Coronary artery (tissue), 2 donors: ENCODE measurements at regions not wholly inside any gene's neighbourhood (a gene's known extent, or its start where the extent isn't known, plus 50 kb on each side); places are given as distances from the start of the nearest gene placed in this dataset.

Source experiments
- DNase-seq: peaks from one replicate; pipeline ENCODE4 v3.0.0-alpha.2; 2017; ENCODE audit warnings: low spot score
- H3K27ac ChIP-seq, 2 donors: fragments of 200-600 bp; sonication (generic); one replicate each; pipeline ENCODE4 v1.5.1; 2016 to 2019
- H3K4me3 ChIP-seq: fragments of 200-600 bp; sonication (generic); 2 replicates; pipeline ENCODE4 v1.5.1; 2016; ENCODE audit warnings: mild to moderate bottlenecking, moderate library complexity
- TF ChIP-seq, protein P1 (sequence below): fragments of 200-600 bp; sonication (generic); IDR thresholded peaks from one replicate; pipeline ENCODE4 v1.5.1; 2019; ENCODE audit warnings: antibody characterized with exemption

DNA sequence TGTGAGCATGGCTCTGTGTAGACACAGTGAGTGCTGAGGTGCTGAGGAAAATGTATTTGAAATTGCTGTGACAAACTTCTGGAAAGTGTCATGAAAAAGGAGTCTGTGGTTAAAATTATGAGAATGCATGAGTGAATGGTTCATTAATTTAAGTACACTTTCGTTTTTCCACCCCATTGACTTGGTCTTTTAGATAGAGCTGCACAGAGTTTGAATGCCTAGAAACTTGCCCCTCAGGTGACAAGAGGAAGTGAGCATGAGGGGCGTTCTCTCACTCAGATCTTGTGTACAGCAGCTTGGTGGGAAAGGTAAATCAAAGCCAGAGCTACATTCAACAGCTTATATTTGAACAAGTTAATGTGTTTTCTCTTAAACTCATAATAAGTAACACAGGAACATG is 296.8 kb downstream of the WDR72 start:
- TF ChIP-seq, protein P1, sequence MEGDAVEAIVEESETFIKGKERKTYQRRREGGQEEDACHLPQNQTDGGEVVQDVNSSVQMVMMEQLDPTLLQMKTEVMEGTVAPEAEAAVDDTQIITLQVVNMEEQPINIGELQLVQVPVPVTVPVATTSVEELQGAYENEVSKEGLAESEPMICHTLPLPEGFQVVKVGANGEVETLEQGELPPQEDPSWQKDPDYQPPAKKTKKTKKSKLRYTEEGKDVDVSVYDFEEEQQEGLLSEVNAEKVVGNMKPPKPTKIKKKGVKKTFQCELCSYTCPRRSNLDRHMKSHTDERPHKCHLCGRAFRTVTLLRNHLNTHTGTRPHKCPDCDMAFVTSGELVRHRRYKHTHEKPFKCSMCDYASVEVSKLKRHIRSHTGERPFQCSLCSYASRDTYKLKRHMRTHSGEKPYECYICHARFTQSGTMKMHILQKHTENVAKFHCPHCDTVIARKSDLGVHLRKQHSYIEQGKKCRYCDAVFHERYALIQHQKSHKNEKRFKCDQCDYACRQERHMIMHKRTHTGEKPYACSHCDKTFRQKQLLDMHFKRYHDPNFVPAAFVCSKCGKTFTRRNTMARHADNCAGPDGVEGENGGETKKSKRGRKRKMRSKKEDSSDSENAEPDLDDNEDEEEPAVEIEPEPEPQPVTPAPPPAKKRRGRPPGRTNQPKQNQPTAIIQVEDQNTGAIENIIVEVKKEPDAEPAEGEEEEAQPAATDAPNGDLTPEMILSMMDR = no peak
- H3K4me3 ChIP-seq = no peak overlapping the region
- DNase-seq = no peak
- H3K27ac ChIP-seq = no peak overlapping the region

DNA sequence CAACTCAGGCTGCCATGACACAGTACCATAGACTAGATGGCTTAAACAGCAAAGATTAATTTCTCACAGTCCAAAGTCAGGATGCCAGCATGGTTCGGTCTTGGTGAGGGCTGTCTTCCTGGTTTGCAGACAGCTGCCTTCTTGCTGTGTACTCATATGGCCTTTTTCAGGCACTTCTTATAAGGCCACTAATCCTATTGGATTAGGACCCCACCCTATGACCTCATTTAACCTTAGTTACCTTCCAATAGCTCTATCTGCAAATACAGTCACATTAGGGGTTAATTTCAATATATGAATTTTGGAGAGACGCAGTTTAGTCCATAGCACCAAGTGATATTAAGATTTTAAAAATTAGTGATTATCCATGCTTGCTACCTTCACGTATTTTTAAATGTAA is 297.8 kb downstream of the WDR72 start:
- DNase-seq = no peak
- Histone ChIP-seq H3K4me3 (no peak overlapping the region), H3K27ac (no peak overlapping the region)
- TF ChIP-seq, protein P1 = no peak

DNA sequence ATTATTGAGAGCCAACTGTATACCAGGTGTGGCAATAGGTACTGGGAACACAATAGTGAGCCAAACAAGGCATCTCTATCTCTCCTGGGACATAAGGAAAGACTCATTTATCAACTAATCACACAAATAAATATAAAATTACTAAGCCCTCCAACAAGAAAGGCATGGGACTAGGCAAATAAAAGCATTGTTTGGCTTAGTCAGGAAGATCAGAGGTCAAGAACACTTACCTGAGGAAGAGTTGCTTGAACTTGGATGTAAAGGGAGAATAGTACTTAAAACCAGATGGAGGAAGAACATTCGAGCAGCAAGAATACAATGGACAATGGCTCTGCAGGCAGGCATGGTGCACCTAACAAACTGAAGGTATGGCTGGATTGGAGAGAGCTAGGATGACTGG is 300.7 kb downstream of the WDR72 start:
- no peak for DNase-seq
- Histone ChIP-seq H3K4me3 (no peak overlapping the region), H3K27ac (no peak overlapping the region)
- TF ChIP-seq, protein P1 = no peak

DNA sequence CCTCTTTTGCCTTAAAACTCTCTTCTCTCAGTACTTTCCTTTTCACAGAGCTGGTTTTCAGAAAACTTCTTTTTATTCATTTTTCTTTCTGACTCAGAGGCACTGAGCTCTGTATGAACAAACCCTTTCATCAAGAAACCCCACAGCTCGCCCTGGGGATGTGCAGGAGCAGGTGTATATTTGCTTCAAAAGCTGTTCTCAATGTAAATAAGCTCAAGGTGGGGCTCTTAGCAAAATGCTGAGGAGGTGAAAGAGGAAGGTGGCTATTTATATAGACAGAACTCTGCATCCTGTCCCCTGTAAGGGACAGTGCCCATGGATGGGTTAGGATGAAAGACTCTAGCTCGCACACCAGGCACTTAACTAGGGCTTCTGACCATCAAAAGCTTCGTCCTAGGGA is 302.0 kb downstream of the WDR72 start:
- no peak for DNase-seq
- Histone ChIP-seq H3K27ac (no peak overlapping the region), H3K4me3 (no peak overlapping the region)
- TF ChIP-seq, protein P1 = no peak

DNA sequence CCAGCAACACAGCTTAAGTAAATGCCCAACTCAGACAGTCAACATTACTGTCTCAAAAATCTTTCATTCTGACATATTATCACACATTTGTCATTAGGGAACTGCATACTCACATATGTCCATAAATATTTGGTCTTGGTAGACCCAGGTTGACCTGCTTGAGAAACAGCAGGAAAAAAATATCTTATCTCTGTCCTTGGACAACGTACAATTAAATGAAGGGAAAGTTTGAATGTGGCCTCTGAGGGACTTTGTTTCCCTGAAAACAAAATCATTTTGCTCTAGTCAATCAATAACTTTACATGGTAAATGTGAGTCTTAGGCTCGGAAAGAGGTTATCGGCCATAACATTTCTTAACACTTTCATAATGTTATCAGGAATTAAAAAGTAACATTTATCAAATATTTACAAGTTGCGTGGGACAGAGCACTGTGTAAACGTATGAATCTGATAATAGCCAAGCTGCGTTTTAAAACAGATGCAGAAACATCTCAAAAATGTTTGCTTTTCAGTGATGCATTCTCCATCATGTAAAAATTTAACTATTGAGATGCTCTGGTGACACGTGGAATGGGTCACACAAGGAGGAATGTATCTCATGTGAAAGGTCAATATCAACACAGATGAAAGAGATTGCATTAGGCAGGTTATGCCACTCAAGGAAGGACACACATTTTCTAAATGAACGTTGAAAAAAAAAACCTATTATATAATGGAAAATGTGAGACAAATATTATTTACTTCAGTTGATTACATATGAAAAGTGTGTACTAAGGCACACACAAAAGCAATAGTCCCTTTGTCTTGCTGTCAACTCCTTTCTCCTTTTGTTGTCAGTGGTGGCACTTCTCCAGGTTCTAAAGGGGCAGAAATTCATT is 304.4 kb downstream of the WDR72 start:
- H3K4me3 ChIP-seq = no peak overlapping the region
- TF ChIP-seq, protein P1 = no peak
- no peak for DNase-seq
- H3K27ac ChIP-seq = no peak overlapping the region

DNA sequence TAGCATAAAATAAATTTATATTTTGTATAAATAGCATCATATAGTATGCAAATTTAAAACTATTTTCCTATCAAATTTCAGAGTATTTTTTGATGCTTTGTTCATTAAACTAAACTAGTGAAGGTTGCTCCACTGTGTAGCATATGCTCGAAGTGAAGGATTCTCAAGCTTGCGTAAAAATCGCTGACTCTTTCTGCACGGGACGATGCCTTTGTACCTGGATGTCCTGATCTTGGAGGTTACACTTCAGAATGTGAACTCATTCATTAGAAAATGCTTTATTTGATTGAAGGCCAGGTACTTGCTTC is 305.0 kb downstream of the WDR72 start:
- no peak for DNase-seq
- TF ChIP-seq, protein P1 = no peak

More for the DNA sequence above, 305.0 kb downstream of the WDR72 start:
- H3K4me3 ChIP-seq = no peak overlapping the region
- no peak overlapping the region for H3K27ac ChIP-seq
